ENCODE measurements at regions not wholly inside any gene's neighbourhood (a gene's known extent, or its start where the extent isn't known, plus 50 kb on each side); places are given as distances from the start of the nearest gene placed in this dataset.

DNA sequence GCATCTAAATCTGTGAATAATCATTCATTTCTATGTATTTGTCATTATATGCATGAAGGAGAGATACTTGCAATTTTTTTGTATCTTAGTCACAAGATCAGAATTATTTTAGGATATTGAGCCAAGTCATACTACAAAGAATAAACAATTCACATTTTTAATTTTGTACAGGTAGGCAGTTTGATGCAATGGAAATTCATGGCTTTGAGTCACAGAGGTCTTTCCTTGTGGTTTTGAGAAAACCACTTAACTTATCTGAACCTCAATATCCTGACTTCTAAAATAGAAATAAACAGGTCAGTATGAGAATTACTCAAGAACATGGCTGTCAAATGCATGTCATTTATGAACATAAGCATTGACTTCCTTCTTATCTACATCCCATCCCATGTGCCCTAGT lies 221.4 kb upstream of the SLC10A2 start:
- DNase-seq (ENCODE audit: low read depth in 4 of 4, low spot score in 3 of 4), result no peak

DNA sequence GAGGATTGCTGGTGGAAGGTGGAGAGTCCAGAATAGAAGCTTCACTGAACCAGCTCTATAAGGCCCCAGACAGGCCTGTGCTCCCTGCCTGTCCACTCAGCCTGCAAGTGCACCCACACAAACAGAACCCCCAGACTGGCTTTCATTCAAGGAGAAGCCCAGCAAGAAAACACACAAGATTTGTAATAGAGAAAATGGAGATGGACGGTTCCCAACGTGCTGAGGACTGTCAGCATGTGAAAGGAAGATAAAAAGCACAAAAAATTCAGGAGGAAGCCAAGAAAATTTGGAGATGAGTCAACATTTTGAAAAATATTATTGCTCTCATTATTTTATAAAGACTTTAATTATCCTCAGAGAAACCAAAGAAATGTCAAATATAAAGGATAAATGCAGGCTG lies 218.2 kb upstream of the SLC10A2 start:
- DNase-seq (ENCODE audit: low read depth in 4 of 4, low spot score in 3 of 4), result no peak

DNA sequence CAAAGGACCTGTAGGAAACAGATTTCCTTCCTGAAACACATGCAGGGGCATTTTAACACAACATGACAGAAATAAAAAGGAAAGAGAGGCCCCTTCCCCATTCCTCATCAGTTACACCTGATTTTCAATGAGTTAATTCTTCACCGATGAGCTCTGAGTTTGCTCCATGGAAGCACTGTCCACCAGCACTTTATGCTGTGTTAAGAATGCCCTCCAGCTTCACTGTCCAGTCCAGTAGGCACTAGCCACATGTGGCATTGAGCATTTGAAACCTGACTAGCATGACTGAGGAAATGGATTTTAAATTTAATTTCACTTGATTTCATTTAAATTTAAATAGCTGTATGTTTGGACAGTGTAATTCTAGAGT lies 217.2 kb upstream of the SLC10A2 start:
- DNase-seq (ENCODE audit: low read depth in 4 of 4, low spot score in 3 of 4), result no peak

GRCh38 chr13:103282571-103283450 lies 216.6 kb upstream of the SLC10A2 start:
- peak; percentile 20 to 49 (median 35) for DNase-seq (ENCODE audit: low read depth in 4 of 4, low spot score in 3 of 4)

- no peak for DNase-seq (ENCODE audit: low read depth in 4 of 4, low spot score in 3 of 4)
Measured at GRCh38 chr13:103277959-103278694, 211.9 kb upstream of the SLC10A2 start.

- DNase-seq (ENCODE audit: low read depth in 4 of 4, low spot score in 3 of 4), result no peak
Measured at GRCh38 chr13:103276775-103277498, 210.7 kb upstream of the SLC10A2 start.

GRCh38 chr13:103275722-103276121 lies 209.5 kb upstream of the SLC10A2 start:
- no peak for DNase-seq (ENCODE audit: low read depth in 4 of 4, low spot score in 3 of 4)

DNA sequence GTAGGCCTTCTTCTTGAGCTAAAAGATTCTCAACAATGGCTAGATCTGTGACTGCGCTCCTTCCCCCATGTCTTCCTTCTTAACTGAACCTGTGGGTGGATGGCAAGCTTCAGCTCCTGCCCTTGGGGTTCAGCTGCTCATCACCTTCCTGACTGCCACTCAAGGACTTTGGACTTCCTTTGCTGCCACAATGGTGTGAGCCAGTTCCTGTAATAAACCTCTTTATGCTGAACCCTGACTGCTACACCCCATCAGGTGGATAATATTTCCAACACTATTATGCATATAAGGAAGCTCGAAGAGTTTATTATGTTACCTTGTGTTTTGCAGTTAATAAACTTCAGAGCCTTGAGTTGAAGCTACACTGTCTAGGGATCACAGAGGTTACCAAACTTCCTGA lies 208.9 kb upstream of the SLC10A2 start:
- DNase-seq (ENCODE audit: low read depth in 4 of 4, low spot score in 3 of 4), result no peak

- no peak for DNase-seq (ENCODE audit: low read depth in 4 of 4, low spot score in 3 of 4)
Measured at GRCh38 chr13:103273825-103274224, 207.6 kb upstream of the SLC10A2 start.

GRCh38 chr13:103272770-103273169 lies 206.6 kb upstream of the SLC10A2 start:
- DNase-seq (ENCODE audit: low read depth in 4 of 4, low spot score in 3 of 4), result no peak

GRCh38 chr13:103263448-103263847 lies 197.2 kb upstream of the SLC10A2 start:
- no peak for DNase-seq (ENCODE audit: low read depth in 4 of 4, low spot score in 3 of 4)

DNA sequence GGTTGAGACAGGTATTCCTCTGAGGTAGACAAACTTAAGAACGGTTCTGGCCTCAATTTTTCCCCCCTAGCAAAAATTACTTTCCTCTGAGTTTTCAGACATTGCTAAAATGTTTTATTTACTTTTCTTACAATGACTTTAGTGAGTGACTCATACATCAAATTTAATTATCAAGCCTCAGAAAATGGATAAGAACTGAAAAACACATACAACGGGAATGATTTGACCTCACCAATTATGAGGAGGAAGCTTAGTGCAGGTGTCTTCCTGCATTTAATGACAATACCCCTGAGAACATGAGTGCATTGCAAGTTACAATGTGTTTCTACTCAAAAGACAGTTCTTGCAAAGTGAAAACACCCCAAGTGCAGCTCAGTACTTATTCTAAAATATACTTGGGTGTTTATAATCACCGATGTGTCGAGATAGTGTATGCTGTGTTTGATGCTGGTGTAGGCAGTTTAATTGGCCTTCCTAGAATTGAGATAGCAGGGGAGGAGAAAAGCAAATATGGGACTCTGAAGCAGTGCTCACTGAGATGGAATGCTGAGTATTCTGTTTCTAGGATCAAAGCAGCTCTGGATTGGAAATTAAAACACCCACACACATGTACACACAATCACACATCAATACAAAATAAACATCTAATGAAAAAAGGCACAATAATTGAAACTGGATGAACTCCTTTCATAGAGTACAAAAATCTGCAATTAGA lies 189.5 kb upstream of the SLC10A2 start:
- peak in 1 of 4 donors; percentile 12 for DNase-seq (ENCODE audit: low read depth in 4 of 4, low spot score in 3 of 4)

DNA sequence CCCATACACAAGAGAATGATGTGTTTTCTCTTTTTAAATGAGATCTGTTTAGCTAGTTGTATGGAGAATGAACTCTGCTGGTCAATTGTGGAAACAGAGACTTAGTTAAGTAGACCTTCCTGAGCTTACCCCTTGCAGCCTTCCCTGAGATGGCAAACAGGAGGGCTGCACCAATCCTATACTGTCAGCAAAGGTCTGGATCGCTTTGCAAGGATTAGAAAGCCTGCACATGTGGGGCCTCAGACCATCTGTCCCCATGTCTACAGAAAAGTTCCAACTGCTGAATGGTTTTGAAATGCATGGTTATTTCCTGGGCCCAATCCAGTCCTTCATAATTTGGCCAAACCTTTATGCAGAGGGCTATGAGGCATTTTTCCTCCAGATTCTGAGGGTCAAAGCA lies 183.9 kb upstream of the SLC10A2 start:
- no peak for DNase-seq (ENCODE audit: low read depth in 4 of 4, low spot score in 3 of 4)

DNA sequence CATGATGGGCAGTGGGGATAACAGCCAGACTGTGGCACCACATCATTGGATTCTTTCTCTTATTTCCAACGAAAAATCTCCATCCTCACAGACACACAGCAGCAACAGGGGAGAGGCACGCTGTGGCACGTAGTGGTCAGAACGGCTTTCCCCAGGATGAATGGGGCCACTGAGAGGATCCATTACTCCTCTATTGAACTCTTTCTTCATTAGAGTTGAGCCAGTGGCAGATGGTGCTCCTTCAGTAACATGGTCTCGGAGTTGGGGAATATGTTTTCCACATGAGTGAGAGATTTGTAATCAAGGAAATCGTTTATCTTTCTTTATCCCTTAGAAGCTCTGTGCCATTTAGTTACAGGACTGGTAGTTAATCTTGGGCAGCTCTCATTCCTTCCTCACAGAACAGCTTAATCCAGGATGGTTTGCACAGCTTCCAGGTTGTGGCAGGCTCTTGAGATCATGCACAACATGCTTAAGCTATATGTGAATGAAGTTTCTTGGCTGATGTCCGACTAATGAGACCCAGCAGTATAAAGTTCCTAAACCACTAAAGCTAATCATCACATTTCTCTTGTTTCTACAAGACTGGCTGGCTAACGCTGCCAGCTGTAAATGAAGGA lies 180.5 kb upstream of the SLC10A2 start:
- no peak for DNase-seq (ENCODE audit: low read depth in 4 of 4, low spot score in 3 of 4)

DNA sequence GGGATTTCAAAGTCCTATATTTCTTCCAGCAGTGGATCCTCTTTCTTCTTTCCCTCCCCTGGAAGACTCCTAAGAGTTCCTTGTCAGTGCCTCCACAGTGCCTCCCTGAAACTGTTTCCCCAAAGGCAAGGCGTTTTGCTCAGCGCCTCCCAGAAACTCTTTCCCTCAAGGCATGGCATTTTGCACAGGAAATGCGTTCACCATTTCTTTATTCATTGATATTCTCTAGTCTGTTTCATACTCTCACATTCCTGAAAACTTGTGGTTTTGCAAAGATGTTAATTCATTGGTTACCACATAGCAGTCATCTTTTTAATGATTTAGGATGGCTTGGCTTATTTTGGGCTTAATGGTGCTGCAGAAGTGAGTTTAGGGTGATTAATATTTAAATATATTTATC lies 177.3 kb upstream of the SLC10A2 start:
- no peak for DNase-seq (ENCODE audit: low read depth in 4 of 4, low spot score in 3 of 4)

- no peak for DNase-seq (ENCODE audit: low read depth in 4 of 4, low spot score in 3 of 4)
Measured at GRCh38 chr13:103238441-103238840, 172.2 kb upstream of the SLC10A2 start.

DNA sequence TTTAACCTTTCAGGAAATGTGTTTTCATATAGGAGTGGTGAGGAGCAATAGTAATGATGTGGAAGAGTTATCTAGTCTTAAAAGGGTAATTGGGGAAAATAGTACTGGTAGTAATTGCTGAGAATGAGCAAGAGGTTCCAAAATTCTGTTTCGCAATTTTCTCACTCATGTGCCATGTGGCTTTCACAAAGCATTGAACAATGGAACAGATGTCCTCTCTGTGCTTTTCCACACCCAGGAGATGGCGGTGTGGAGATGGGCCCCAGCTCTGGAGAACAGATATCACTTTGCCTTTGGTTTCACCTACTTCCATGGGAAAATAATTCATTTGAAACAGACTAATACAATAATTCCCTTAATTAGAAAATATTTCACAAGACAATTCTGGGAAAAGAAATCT lies 170.0 kb upstream of the SLC10A2 start:
- no peak for DNase-seq (ENCODE audit: low read depth in 4 of 4, low spot score in 3 of 4)

- no peak for DNase-seq (ENCODE audit: low read depth in 4 of 4, low spot score in 3 of 4)
Measured at GRCh38 chr13:103229674-103230073, 163.5 kb upstream of the SLC10A2 start.

- no peak for DNase-seq (ENCODE audit: low read depth in 4 of 4, low spot score in 3 of 4)
Measured at GRCh38 chr13:103224804-103225203, 158.6 kb upstream of the SLC10A2 start.

- DNase-seq (ENCODE audit: low read depth in 4 of 4, low spot score in 3 of 4), result no peak
Measured at GRCh38 chr13:103222683-103223082, 156.5 kb upstream of the SLC10A2 start.
